ENCODE measurements at regions not wholly inside any gene's neighbourhood (a gene's known extent, or its start where the extent isn't known, plus 50 kb on each side); places are given as distances from the start of the nearest gene placed in this dataset.

DNA sequence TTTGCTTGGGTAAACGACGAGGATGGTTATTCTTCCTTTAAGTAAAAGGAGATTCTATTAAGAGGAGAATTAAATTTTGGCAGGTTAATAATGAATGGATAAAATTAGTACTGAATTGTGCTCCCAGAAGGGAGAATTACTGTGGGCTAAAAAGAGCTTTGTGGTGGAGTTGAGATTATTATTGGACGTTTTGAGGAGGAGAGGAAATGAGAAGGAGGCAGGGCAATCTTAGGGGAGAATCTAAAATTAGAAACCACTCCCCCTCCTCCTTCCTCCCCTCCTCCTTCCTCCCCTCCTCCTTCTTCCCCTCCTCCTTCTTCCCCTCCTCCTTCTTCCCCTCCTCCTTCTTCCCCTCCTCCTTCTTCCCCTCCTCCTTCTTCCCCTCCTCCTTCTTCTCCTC lies 331.8 kb downstream of the PRL start:
- DNase-seq (ENCODE audit: low spot score): no peak

GRCh38 chr6:21965953-21966539 lies 330.8 kb downstream of the PRL start:
- no peak for DNase-seq (ENCODE audit: low spot score)

GRCh38 chr6:21967056-21967974 lies 329.5 kb downstream of the PRL start:
- DNase-seq (ENCODE audit: low spot score): no peak

DNA sequence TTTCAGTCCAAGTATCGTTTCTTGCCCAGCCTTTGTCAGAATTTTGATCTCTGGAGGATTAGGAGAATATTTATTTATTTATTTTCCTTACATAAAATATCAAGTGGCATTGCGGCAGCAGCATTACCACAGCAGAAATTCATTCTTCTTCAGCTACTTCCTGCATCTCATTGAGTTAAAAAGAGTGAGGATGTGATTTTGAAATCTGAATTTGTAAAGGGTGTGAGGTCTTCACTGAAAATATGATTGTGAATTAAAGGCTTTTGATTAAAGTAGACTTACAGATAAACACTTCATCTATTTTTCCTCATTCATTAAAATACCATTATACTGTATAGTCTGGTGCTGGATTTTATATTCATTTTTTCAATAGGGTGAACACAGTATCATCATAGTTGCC lies 328.4 kb downstream of the PRL start:
- DNase-seq (ENCODE audit: low spot score): no peak

- DNase-seq (ENCODE audit: low spot score): no peak
These were observed 327.6 kb downstream of the PRL start for GRCh38 chr6:21969192-21969591.

DNA sequence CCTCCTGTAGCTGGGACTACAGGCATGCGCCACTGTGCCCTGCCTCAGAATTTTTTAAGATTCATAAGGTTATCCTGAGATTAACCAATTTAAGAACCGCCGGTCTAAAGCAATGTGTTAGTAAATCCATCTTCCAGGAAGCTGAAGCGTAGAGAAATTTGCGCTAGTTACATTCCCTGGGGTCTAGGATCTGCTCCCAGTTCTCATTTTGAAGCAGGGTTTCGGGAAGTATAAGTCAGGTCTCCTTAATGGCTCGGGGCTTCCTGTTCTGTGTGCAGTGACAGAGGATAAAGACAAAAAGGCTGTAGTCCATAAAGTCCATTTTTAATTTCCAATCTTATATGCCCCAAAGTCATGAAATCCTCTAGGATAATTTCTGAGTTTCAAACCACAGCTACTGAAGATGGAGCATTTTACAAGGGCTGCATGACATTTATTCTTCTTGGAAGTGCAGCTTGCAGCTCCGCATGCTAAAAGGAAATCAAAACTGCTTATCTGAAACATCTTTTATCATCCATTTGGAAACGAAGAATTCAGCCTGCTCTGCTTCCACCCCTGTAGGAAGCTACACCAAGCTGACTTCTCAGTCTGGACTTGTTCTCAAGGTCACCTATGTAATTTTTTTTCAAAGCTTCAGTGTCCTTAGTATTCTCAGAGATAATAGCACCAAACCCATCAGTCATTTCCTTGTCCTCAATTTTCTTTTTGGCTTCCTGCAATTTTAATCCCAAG lies 326.1 kb downstream of the PRL start:
- no peak for DNase-seq (ENCODE audit: low spot score)

DNA sequence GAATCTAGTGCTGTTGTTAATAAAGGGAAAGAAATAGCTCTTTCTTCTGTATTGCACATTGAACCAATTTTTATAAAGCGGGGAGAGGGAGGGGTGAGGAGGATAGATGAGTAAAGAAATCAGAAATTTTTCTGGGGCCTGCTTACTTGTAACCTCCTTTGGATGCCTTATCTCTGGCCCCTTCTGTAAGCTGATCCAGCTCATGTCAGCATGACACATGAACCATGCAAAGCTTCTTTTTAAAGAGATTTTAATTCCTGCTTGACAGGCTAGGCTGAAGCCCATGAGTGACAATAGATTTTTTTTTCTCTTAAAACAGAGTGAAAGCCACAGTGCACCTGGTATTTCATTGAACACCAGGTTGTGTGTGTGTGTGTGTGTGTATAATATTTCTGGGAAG lies 325.3 kb downstream of the PRL start:
- no peak for DNase-seq (ENCODE audit: low spot score)

DNA sequence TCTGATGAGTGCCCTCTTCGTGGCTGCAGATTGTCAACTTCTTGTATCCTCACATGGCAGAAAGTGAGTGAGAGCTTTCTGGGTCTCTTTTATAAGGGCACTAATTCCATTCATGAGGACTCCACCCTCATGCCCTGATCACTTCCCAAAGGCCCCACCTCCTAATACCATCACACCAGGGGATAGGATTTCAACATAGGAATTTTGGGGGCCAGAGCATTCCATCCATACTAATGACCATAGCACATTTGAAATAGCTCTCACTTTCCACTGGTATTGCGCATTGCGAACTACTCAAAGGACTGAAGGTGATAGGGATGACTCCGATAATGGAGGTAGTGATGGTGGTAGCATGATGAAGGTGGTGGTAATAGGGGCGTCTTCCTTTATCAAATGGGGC lies 324.3 kb downstream of the PRL start:
- DNase-seq (ENCODE audit: low spot score): no peak

DNA sequence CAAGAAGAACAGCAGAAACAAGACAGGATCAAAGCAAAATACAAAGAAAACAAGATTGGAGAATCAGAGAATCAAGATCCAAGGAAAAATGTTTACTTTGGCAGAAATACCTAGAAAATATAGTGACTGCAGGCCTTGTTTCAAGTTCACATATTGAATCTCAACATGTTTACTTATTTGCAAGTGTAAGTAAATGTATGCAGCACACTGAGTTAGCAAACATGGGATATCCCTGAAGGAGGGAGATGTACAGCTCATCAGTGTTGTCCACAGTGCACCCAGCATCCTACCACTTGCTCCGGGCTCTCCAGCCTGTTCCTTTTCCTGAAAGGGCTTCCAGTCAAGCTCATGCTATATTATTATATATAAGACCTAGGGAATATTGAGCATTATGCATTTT lies 319.5 kb downstream of the PRL start:
- no peak for DNase-seq (ENCODE audit: low spot score)

GRCh38 chr6:21981235-21981833 lies 315.5 kb downstream of the PRL start:
- DNase-seq (ENCODE audit: low spot score): no peak

DNA sequence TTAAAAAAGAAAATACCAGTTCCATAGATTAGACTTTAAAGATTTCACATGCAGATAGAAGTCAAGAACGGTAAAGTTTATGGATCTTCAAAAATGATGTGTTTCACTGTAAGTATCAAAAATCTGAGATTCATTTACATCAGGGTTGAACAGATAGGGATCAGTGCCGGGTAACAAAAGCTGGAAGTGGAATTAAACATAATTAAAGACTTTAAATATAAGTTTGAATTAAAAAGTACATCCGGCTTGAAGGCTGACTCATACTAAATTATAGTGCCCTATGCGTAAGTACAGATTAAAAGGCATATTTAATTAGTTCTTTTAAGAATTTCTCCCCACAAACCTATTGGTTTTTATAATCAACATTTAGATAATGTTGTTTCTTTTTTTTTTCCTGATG lies 312.7 kb downstream of the PRL start:
- no peak for DNase-seq (ENCODE audit: low spot score)

GRCh38 chr6:21984561-21984960 lies 312.3 kb downstream of the PRL start:
- no peak for DNase-seq (ENCODE audit: low spot score)

DNA sequence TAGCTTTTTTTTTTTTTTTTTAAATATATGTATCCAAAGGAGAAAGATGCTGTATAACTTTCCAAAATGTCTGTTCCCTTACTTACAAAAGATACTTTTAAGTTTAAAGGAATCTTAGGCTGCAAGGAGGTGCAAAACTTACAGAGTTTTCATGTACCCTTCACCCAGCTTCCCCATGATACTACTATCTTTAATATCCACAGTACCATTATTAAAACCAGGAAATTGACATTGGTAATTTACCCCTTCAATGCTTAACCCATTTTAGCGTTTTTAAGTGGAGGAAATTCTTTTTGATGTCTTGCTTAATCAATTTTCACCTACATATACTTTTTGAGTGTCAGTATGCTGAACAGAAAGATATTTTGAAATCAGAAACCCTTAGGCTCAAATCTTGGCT lies 310.9 kb downstream of the PRL start:
- no peak for DNase-seq (ENCODE audit: low spot score)

DNA sequence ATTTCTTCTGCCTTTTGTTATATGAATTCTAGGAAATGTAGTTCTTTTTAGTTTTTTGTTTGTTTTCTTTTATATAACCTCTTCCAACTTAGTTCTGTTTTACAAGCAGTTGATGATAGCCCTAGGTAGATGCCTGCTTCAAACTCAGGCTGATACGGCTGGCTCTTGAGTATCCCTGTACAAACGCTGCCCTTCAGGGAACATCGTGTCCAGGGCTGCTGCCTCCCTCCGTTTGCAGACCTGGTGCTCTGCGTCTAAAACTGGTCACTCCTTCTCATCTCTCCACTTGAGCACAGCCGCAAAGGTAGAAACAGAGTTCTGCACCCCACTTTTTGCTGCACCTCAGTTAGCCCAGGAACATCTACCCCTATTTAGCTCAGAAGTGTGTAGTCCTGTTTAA lies 310.1 kb downstream of the PRL start:
- DNase-seq (ENCODE audit: low spot score): no peak

- DNase-seq (ENCODE audit: low spot score): peak; percentile 51
These were observed 309.3 kb downstream of the PRL start for GRCh38 chr6:21987501-21987957.

DNA sequence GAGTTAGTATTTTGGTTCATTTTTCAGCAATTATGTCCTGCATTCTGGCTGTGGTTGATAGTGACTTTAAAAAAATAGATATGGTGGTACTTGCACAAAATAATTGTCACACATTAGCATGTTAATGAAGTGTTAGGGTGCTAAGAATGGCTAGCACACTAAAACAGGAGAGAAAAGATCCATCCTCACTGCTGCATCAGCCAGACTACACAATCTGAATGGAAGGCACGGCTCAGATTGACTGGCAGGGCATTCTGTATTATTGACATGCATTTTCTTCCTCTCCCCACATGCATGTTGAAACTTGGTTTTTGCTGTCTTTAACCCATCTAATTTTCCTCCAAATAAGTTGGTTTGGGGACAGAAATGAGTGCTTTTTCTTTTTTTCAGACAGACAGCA lies 306.3 kb downstream of the PRL start:
- DNase-seq (ENCODE audit: low spot score): no peak

- no peak for DNase-seq (ENCODE audit: low spot score)
These were observed 304.5 kb downstream of the PRL start for GRCh38 chr6:21992178-21992967.

- no peak for DNase-seq (ENCODE audit: low spot score)
These were observed 303.0 kb downstream of the PRL start for GRCh38 chr6:21993841-21994240.

- no peak for DNase-seq (ENCODE audit: low spot score)
These were observed 302.0 kb downstream of the PRL start for GRCh38 chr6:21994821-21995220.

DNA sequence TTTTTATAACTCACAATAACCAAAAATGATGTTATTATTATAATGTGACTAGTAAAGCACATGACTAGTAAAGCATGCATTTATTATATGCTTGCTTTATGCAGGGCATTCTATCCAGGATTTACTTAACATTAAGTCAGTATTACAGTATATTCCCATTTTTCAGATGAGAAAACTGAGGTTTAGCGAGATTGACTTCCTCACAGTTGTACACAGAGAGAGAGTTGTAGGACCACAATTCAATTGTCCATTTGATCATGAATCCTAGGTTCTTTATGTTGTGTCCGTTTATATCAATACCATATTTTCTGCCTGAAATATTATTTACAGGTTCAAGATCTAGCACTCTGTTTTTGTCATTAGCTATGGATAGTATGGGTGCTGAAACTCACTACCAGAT lies 301.5 kb downstream of the PRL start:
- no peak for DNase-seq (ENCODE audit: low spot score)

DNA sequence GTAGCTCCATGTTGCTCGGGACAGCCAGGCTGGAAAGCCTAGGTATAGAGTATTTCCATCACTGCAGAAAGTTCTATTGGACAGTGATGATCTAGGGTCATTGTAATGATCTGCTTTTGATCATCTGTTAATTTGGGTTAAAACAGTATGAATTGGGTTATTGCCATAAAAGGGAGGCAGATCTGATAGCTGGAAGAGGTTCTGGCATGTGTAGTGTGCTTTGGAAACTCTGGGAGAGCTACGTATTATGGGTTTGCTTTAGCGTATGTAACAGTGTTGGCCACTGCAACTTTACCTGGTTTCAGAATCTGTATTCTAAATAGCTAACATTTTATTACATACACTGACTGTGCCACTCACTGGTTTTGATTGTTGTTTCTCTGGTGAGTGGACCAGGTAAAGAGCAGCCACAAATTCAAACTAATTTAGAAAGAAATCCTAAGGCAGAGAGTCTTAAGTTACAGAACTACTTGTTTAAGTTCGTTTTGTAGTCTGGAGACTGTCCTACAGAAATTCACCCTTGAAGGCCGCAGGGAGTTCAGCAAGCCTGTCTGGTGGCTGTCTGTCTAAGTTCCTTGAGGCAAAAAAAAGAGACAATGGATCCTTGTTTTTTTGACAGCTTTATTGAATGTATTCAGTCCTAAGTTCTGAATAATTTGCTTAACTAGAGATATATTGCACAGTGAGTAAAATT lies 300.3 kb downstream of the PRL start:
- no peak for DNase-seq (ENCODE audit: low spot score)

Measured in Ammon's horn (tissue), 1 donor.